GM18870 (cell line): ENCODE measurements at regions not wholly inside any gene's neighbourhood (a gene's known extent, or its start where the extent isn't known, plus 50 kb on each side); places are given as distances from the start of the nearest gene placed in this dataset.
A peak's percentile ranks its signal among the peaks of the same experiment; 100 is the strongest.

Experiments used
- ATAC-seq: cut with Tn5 transposase; IDR thresholded peaks from one replicate; pipeline ENCODE4 v1.9.1; 2021; ENCODE audit warnings: moderate library complexity; ENCODE audit not compliant: unreplicated experiment

GRCh38 chr12:92034858-92035401 is 110.7 kb downstream of the BTG1 start:
- ATAC-seq: peak; percentile 85

- no peak for ATAC-seq
Observed at GRCh38 chr12:92034083-92034482, 111.6 kb downstream of the BTG1 start.

GRCh38 chr12:92032965-92033364 is 112.7 kb downstream of the BTG1 start:
- ATAC-seq: no peak

DNA sequence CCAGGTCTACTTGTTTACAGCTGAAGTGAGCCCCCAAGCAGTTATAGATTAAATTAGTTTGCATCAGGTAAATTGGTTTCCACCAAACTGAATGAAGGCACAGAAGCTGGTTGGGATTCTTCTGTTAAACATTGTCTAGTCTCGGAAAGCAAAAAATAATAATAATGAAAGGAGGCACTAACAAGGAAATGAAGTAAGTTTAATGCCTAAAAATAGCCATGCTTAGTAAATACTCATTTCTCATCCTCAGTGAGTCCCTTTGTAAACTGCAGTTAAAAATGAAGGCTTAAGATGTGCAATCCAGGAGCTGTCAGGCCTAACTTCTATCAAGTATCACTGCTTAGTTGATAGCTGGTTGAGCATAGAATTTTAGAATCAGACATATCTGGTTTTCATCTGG is 113.5 kb downstream of the BTG1 start:
- ATAC-seq: no peak

DNA sequence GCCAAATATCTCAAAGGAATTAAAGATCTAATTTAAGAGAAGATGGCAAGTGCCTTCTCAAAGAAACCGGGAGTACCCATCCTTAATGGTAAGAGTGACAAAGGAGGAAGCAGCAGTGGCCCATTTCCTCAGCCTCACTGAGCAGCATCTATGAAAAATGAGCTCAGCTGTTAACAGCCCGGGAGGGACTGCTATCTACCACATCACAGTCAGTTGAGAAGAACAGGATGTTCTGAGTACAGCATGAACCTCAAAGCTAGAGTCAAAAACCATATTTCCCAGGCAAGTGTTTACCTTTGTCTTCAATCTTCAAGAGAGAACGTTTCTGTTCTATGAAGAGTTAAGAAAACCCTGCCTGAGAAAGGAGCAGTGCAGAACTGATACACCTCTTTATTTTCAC is 115.0 kb downstream of the BTG1 start:
- peak; percentile 53 for ATAC-seq

DNA sequence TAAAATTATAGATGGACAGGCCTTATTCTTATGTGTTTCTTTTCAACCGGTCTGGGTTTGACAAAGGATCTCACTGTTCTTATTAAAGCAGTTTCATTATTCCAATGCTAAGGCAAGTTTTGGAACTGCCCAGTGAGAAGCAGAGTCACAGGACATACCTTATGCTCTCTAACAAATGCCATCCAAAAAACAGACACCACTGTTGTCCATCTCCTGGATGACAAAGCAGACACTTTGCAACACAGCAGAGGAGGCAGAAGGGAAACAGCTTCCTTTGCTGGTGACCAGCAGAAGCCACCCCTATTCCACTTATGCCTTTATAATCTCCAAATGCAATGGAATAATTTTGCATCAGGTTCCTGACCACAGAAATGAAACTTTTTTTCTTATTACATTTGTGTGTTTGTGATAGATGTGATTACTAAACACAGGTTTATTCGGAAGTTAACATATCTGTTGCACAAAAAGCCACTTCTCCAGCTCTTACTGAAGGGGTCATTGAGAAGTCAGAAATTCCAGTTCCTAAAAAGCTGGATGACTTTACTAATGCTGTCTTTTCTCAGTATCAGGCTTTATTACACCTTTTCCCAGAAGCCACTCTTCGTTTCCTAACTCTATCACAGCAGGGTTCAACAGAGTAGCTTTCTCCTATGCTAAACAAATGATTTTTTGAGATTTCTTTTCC is 115.6 kb downstream of the BTG1 start:
- no peak for ATAC-seq

DNA sequence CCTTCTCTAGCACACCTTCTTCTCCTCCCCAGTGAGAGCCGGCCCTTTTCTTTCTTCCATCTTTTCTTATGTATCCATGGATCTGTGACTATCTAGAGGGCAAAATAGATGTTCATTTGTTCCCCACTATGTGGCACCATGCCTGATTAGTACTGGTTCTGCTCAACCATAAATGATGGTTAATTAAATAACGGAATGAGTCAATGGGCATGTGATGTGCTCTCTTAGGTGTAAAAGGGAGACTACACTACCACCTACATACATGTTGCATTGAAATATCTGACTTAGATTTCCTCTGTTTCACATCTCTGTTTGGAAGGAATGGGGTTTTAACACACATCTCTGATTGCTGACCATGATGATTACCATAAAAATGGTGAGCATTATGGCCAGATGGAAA is 116.5 kb downstream of the BTG1 start:
- ATAC-seq: no peak

DNA sequence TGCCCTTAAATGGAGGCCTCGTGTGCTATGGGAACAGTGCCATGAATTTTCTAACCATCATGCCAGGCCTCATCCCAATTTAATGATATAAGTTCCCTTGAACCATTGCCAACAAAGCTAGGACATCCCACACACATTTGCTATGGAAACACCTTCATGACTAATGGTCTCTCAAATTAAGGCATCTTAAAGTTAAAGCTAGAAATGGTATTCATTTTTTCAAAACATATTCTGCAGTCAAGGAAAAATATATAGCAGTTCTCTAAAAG is 117.3 kb downstream of the BTG1 start:
- ATAC-seq: no peak

DNA sequence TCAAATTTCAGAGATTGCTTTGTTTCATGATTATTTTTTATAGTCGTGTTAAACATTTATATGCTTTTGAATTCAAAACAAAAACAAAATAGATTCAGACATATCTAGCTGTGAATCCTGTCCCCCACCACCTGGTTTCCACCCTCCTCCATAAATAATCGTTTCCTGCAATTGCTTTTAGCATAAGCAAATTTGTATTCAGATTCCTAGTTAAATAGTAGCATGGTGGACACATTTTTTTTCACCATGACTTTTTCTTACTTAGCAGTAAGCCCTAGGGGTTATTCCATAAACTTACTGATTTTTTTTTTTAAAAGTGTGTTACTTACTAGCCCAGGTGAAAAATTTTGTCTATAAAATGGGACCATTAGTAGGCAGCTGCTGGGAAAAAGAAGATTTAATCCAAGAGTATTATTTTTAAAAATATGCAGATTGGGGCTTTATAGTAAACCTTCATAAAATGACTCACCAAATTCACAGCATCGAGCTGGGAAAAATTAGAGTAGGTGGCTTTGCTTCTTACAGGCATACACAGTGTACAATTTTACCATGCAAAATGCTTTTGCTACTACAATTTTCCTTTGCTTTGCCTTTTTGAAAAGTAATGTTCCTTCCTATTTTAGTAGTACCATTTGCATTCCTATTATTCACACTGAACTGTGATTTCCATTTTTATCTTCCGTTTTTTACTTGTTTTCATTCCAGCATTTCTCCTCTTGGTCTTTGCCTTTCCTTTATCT is 117.8 kb downstream of the BTG1 start:
- no peak for ATAC-seq

- no peak for ATAC-seq
Observed at GRCh38 chr12:92027243-92027642, 118.4 kb downstream of the BTG1 start.

DNA sequence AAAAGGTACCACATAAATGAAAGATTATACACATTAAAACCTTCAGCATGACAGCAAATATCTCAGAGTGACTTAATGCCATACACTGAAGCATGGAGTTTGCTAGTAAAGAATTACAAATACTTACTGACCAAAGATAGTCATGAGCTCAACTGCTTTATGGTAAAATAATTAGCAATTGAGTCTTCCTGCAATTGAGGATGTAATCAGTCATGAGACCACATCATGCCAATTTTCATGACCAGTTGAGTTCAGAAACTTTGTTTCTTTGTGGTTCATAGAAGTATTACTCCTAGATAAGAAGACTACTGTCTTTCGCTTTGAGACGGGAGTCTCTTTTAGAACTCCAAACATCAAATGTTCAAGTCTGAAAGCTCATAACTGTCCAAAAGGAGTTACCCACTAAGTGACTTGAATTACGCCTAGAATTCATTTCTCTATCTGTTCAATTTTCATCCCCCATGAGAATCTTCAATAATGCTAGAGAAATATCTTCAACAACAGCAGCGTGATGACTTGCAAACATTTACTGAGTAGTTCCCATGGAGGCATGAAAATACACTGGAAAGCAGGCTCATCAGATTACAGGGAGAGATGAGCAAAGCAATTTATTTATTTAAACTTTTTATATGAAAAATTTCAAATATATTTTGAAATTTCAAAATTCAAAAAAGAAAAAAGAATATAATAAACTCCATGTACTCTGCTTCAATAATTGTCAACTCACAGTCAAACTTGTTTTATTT is 120.0 kb downstream of the BTG1 start:
- no peak for ATAC-seq

- no peak for ATAC-seq
Observed at GRCh38 chr12:92022093-92022492, 123.6 kb downstream of the BTG1 start.

- ATAC-seq: no peak
Observed at GRCh38 chr12:92021666-92022035, 124.0 kb downstream of the BTG1 start.

- no peak for ATAC-seq
Observed at GRCh38 chr12:92020983-92021665, 124.5 kb downstream of the BTG1 start.

DNA sequence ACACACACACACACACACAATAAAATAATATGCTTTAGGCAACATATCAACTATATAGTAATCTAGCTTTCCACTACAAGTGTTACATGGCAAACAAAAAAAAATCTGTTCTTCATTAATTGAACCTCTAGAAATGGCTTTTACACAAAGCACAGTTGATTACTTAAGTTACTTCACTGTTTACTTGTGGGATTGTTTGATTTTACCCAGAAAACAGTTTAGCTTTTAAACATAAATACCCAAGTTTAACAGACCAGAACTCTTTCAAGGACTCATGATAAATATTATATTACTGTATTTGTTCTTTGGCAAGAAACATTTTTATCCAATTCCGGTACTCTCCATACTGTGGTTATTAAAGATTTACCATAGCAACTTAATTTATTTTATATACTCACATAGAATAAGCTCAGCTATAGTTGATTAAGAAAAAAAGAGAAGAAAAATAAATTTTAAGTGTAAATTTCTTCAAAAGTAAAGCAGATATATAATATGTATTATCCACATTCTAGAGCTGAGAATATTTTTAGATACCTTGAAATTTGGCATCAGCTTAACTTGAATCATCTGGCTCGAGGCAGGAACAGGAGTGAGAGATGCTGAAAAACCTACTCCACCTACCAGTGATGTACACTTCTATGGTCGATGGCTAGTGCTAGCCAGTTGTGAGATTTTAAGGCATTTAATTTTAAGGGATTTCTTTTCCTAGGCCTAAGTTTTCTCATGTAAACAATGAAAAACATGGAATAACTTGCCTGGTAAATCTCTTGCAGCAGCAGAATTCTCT is 126.0 kb downstream of the BTG1 start:
- ATAC-seq: no peak

- ATAC-seq: no peak
Observed at GRCh38 chr12:92012691-92013090, 133.0 kb downstream of the BTG1 start.

- no peak for ATAC-seq
Observed at GRCh38 chr12:92010853-92011701, 134.6 kb downstream of the BTG1 start.

DNA sequence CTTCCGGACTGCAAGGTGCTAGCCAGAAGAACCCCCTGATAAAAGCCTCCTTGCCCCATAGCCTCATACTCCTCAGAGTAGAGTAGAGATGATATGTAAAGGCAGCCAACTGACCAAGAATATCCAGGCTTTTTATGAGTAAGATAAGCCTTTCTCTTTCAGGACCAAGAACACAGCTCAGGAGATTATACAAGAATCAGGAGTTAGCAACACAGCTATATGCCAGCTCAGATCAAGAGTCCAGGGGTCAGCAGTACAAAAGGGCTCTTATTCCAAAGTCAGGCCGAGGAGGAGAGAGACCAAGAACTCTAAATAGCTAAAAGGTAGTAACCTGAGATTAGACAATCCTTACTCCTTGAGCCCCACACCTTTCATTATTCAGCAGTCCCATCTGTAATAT is 135.3 kb downstream of the BTG1 start:
- no peak for ATAC-seq

DNA sequence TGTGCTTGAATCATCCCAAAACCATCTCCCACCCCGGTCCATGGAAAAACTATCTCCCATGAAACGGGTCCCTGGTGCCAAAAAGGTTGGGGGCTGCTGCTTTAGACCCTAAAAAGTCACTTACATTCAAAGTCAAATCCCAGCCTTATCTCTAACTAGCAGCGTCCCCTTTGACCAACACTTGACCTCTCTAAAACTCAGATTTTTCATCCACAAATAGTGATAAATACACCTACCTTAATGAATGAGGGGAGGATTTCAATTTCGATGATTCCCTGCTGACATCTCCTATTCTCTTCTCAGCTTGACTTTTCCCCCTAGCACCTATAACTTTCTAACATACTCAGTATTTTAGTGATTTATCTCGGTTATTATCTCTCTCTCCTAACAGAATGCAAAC is 137.3 kb downstream of the BTG1 start:
- no peak for ATAC-seq

GRCh38 chr12:92007787-92008186 is 137.9 kb downstream of the BTG1 start:
- ATAC-seq: no peak
